Right lobe of liver (tissue), 4 donors: ENCODE measurements at regions not wholly inside any gene's neighbourhood (a gene's known extent, or its start where the extent isn't known, plus 50 kb on each side); places are given as distances from the start of the nearest gene placed in this dataset.

ENCODE experiments used
- CTCF ChIP-seq, 4 donors: fragments of 200-600 bp in 3 of 4; fragments of 450-650 bp in 1 of 4; IDR thresholded peaks; one replicate each; pipeline versions ENCODE4 v1.5.1 to v1.8.0; 2016 to 2022; ENCODE audit warnings: antibody characterized with exemption in 4 of 4, mild to moderate bottlenecking in 2 of 4
- POLR2A ChIP-seq: fragments of 450-650 bp; IDR thresholded peaks from one replicate; pipeline ENCODE4 v1.6.1; 2017; ENCODE audit warnings: antibody characterized with exemption, mild to moderate bottlenecking
- donor health status: DM: no; HTN: no; CAD: no.
- donor health status: DM: no; HTN: no; CAD: no.
- donor health status: DM: no; HTN: yes; CAD: no.

- no peak for TF ChIP-seq CTCF (IDR thresholded peaks at IDR 0.05)
- TF ChIP-seq POLR2A = no peak
Observed at GRCh38 chrX:125954236-125954635, 211.9 kb downstream of the DCAF12L2 start.
